Activated T-helper 2 cell treated with anti-CD3 and anti-CD28 coated beads, Interferon-gamma antibody, Interleukin-2, Interleukin-4, amounts not matched to agents 10 μg/mL and 5 μg/mL and 100 μg/mL, durations not matched to agents 14 hours and 24 hours and 36 hours (primary cell): ENCODE measurements at regions not wholly inside any gene's neighbourhood (a gene's known extent, or its start where the extent isn't known, plus 50 kb on each side); places are given as distances from the start of the nearest gene placed in this dataset.

Experiments
- DNase-seq: peaks from one replicate; pipeline ENCODE4 v3.0.0; 2021; ENCODE audit warnings: low spot score
- H3K27ac Mint-ChIP-seq: one replicate; pipeline ENCODE4 v1.8.0; 2021; ENCODE audit warnings: mixed read lengths
- H3K27me3 Mint-ChIP-seq: one replicate; pipeline ENCODE4 v1.8.0; 2021; ENCODE audit warnings: low read depth, mixed read lengths
- H3K36me3 Mint-ChIP-seq: one replicate; pipeline ENCODE4 v1.8.0; 2021; ENCODE audit warnings: low read depth, mixed read lengths
- H3K4me1 Mint-ChIP-seq: one replicate; pipeline ENCODE4 v1.8.0; 2021; ENCODE audit warnings: low read depth, mixed read lengths
- H3K4me3 Mint-ChIP-seq: one replicate; pipeline ENCODE4 v1.8.0; 2021; ENCODE audit warnings: low read depth, mild to moderate bottlenecking, moderate library complexity, mixed read lengths
- H3K9me3 Mint-ChIP-seq: one replicate; pipeline ENCODE4 v1.8.0; 2021; ENCODE audit warnings: mixed read lengths
- intact Hi-C: fragments of 100-400 bp; cut with micrococcal nuclease; formaldehyde crosslinking; loops from one replicate; pipeline ENCODE4 v1.15.1; 2023

GRCh38 chr5:101950019-101950418, 346.1 kb downstream of the SLCO4C1 start:
- intact Hi-C loops = no loop called here
- no peak for DNase-seq

DNA sequence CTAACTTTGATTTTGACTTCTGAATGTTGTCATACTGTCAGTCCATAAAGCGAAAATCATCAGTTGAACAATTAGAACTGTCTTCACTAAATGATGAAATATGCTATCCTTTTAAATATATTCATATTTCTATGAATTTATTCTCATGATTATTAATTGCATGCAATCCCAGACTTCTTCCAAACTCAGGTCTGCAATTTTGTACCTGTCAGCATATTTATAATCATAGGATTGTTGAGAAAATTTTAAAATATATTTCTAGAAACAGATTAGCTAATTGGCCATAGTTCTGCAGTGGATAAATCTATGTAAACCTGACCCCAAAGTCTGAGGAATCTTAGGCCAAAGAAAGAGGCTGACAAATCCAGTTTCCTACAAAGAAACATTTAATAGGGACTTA, 347.5 kb downstream of the SLCO4C1 start:
- peaks cover 3% of the 10 kb centered on the region for H3K4me1 Mint-ChIP-seq
- no peak overlapping the region for H3K27ac Mint-ChIP-seq
- no peaks in the 10 kb centered on the region for H3K36me3 Mint-ChIP-seq
- H3K9me3 Mint-ChIP-seq = no peaks in the 10 kb centered on the region
- intact Hi-C loops = no loop called here
- H3K27me3 Mint-ChIP-seq = no peaks in the 10 kb centered on the region
- no peak for DNase-seq
- no peak overlapping the region for H3K4me3 Mint-ChIP-seq

More at GRCh38 chr5:101950019-101950418, 346.1 kb downstream of the SLCO4C1 start:
- Mint-ChIP-seq H3K27me3 (no peaks in the 10 kb centered on the region), H3K9me3 (no peaks in the 10 kb centered on the region), H3K36me3 (no peaks in the 10 kb centered on the region), H3K4me1 (no peaks in the 10 kb centered on the region), H3K4me3 (no peak overlapping the region), H3K27ac (no peak overlapping the region)

GRCh38 chr5:101943784-101944183, 352.3 kb downstream of the SLCO4C1 start:
- H3K36me3 Mint-ChIP-seq = no peaks in the 10 kb centered on the region
- intact Hi-C loops = loop anchor here (2.0 kb wide), 1 partner anchor 209 kb away; no protein-coding TSS in a partner anchor
- H3K4me3 Mint-ChIP-seq = no peak overlapping the region
- no peak for DNase-seq
- no peaks in the 10 kb centered on the region for H3K9me3 Mint-ChIP-seq
- H3K4me1 Mint-ChIP-seq = peaks cover 4% of the 10 kb centered on the region
- H3K27ac Mint-ChIP-seq = no peak overlapping the region
- H3K27me3 Mint-ChIP-seq = no peaks in the 10 kb centered on the region

DNA sequence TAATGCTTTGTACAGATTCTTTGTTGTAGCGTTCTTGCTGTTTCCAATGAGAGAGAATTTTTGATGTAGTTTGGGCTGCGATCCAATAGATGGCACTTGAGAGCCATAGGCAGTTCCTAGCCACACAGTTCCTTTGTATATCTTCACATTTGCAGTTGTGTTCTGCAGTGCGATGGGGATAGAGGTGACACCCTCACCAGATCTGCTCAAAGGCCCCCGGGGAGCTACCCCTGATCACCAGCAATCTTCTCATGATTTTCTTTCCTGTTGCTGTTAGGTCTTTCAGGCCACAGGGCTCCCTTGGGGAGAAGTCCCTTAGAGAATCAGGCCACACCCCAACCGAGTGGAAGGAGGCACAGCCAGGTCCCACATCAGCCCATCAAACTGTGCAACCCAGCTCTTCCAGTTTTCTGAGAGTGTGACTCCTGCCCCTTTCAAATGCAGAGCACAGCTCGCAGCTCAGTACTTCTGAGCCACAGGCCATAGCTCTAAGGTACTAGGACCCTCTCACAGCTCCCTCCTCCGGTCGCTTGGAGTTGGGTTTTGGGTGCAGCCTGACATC, 353.7 kb downstream of the SLCO4C1 start:
- Mint-ChIP-seq H3K27ac (no peak overlapping the region), H3K4me1 (peaks cover 4% of the 10 kb centered on the region), H3K4me3 (no peak overlapping the region), H3K27me3 (no peaks in the 10 kb centered on the region), H3K9me3 (no peaks in the 10 kb centered on the region), H3K36me3 (no peaks in the 10 kb centered on the region)
- intact Hi-C loops = loop anchor here (1.0 to 2.0 kb wide), 3 partner anchors 35 to 281 kb away; no protein-coding TSS in a partner anchor
- DNase-seq = no peak

DNA sequence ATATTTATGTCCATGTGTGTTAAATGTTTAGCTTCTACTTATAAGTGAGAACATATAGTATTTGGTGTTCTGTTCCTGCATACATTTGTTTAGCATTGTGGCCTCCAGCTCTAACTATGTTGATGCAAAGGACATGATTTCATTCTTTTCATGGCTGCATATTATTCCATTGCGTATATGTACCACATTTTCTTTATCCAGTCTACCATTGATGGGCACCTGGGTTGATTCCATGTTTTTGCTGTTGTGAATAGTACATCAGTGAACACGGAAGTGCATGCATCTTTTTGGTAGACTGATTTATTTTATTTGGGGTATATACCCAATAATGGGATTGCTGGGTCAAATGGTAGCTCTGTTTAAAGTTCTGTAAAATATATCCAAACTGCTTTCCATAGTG, 359.0 kb downstream of the SLCO4C1 start:
- intact Hi-C loops = no loop called here

DNA sequence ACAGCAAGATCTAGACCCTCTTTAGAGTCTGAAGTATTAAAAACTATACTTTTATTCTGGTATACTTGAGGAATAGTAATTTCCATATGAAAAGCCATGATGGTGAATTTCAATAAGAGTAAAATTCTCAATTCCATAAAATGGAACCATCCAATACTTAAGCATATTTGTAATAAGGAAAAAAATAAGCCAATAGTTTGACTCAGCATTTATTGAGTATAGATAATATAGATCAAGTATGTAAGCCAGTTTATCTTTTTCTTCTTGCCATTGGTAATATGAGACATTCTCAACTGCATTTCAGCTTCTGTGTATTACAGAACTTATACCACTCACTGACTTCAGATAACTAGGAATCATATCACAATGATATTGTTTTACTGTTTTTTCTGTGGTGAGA, 361.0 kb downstream of the SLCO4C1 start:
- H3K9me3 Mint-ChIP-seq = no peaks in the 10 kb centered on the region
- H3K27me3 Mint-ChIP-seq = no peaks in the 10 kb centered on the region
- no peak overlapping the region for H3K4me3 Mint-ChIP-seq
- no peaks in the 10 kb centered on the region for H3K4me1 Mint-ChIP-seq
- no peak for DNase-seq
- H3K27ac Mint-ChIP-seq = no peak overlapping the region
- intact Hi-C loops = no loop called here
- H3K36me3 Mint-ChIP-seq = no peaks in the 10 kb centered on the region

More for the DNA sequence above, 359.0 kb downstream of the SLCO4C1 start:
- H3K4me3 Mint-ChIP-seq = no peak overlapping the region
- H3K9me3 Mint-ChIP-seq = no peaks in the 10 kb centered on the region
- no peaks in the 10 kb centered on the region for H3K27me3 Mint-ChIP-seq
- no peak overlapping the region for H3K27ac Mint-ChIP-seq
- no peaks in the 10 kb centered on the region for H3K36me3 Mint-ChIP-seq
- no peaks in the 10 kb centered on the region for H3K4me1 Mint-ChIP-seq
- no peak for DNase-seq

DNA sequence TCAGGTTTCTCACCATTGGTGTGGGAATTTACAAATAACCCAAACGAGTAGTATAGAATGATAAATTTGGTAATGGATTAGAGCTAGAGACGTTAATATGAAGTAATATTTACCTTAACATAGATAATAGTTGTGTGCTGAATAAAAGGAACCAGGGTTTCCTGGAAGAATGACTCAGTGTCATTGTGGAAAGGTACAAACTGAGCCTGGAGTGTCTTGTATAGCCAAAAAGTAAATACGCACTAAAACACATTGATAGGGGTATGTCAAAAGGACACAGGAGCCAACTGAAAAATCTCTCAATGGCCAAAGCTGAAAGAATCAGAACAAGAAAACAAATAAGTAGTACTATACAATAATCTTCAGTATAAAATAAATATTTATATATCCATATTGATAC, 363.5 kb downstream of the SLCO4C1 start:
- intact Hi-C loops = no loop called here
- Mint-ChIP-seq H3K4me1 (no peaks in the 10 kb centered on the region), H3K27ac (no peak overlapping the region), H3K27me3 (no peaks in the 10 kb centered on the region), H3K36me3 (no peaks in the 10 kb centered on the region), H3K4me3 (no peak overlapping the region), H3K9me3 (no peaks in the 10 kb centered on the region)
- no peak for DNase-seq

DNA sequence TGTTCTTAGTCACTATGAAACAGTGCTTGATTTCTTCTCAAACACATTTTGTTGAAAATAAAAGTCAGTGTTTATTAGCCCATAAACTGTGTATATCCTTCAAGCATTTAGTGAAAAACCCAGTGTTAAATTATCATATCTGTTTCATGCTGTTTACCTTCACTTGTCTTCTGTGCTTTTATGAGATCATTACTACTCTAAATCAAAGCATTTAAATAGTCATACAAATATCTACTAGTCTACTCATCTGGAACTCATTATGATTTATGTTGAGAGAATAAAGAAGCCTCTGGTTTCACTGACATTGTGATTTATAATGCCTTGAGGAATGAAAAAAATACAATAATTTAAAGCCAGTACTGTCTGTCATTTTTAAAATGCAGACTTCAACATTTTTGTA, 366.5 kb downstream of the SLCO4C1 start:
- DNase-seq = no peak
- H3K4me1 Mint-ChIP-seq = no peaks in the 10 kb centered on the region
- H3K36me3 Mint-ChIP-seq = no peaks in the 10 kb centered on the region
- no peaks in the 10 kb centered on the region for H3K9me3 Mint-ChIP-seq
- H3K4me3 Mint-ChIP-seq = no peak overlapping the region
- H3K27me3 Mint-ChIP-seq = no peaks in the 10 kb centered on the region
- no peak overlapping the region for H3K27ac Mint-ChIP-seq
- intact Hi-C loops = no loop called here

DNA sequence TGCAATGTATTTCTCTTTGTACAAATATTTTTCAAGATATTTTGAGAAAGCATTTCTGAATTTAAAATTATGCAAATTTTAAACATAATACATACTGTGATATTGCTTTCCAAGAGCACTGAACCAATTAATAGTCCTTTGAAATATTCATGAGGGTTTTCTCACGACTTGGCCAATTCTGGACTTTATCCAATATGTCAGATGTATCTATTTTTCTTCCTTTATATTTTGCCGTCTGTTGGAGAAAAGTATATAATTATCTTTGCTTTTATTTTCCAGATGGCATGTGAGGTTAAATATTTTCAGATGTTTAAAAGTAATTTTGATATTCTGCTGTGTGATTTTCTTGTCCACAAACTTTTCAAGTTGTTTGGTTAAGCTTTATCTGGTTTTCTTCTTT, 378.9 kb downstream of the SLCO4C1 start:
- intact Hi-C loops = no loop called here
- no peak overlapping the region for H3K4me3 Mint-ChIP-seq
- no peaks in the 10 kb centered on the region for H3K4me1 Mint-ChIP-seq
- no peaks in the 10 kb centered on the region for H3K9me3 Mint-ChIP-seq
- DNase-seq = no peak
- H3K27ac Mint-ChIP-seq = no peak overlapping the region
- no peaks in the 10 kb centered on the region for H3K27me3 Mint-ChIP-seq
- no peaks in the 10 kb centered on the region for H3K36me3 Mint-ChIP-seq

DNA sequence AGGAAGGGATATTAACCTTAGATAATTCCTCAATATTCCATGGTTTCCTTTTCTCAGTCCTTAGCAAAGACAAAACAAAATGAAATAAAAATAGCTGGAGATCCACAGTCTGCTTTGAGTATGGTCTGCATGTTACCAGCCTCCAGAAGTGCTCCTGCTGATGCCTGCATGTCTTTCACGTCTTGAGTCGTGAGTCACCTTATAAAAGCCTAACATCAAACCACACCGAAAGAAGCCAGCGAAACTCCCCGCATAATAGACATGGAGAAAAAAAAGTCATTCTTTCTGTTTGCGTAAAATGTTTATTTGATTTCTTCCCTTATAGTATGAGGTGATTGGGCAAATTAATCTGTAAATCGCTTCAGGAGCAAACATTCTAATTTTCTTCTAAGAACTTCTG, 380.5 kb downstream of the SLCO4C1 start:
- no peaks in the 10 kb centered on the region for H3K36me3 Mint-ChIP-seq
- H3K27ac Mint-ChIP-seq = no peak overlapping the region
- H3K4me3 Mint-ChIP-seq = no peak overlapping the region
- H3K27me3 Mint-ChIP-seq = no peaks in the 10 kb centered on the region
- no peak for DNase-seq
- intact Hi-C loops = no loop called here
- no peaks in the 10 kb centered on the region for H3K9me3 Mint-ChIP-seq
- no peaks in the 10 kb centered on the region for H3K4me1 Mint-ChIP-seq

- DNase-seq = no peak
- Mint-ChIP-seq H3K9me3 (no peaks in the 10 kb centered on the region), H3K27me3 (no peaks in the 10 kb centered on the region), H3K27ac (no peak overlapping the region), H3K4me1 (no peaks in the 10 kb centered on the region), H3K4me3 (no peak overlapping the region), H3K36me3 (no peaks in the 10 kb centered on the region)
- intact Hi-C loops = no loop called here
Measured at GRCh38 chr5:101904736-101905135, 391.3 kb downstream of the SLCO4C1 start.

GRCh38 chr5:101897914-101898313, 398.2 kb downstream of the SLCO4C1 start:
- Mint-ChIP-seq H3K4me1 (no peaks in the 10 kb centered on the region), H3K9me3 (no peaks in the 10 kb centered on the region), H3K27ac (no peak overlapping the region)

GRCh38 chr5:101894985-101895384, 401.1 kb downstream of the SLCO4C1 start:
- no peaks in the 10 kb centered on the region for H3K27me3 Mint-ChIP-seq
- no peak overlapping the region for H3K27ac Mint-ChIP-seq
- H3K4me3 Mint-ChIP-seq = no peak overlapping the region
- H3K9me3 Mint-ChIP-seq = no peaks in the 10 kb centered on the region
- no peaks in the 10 kb centered on the region for H3K4me1 Mint-ChIP-seq
- intact Hi-C loops = no loop called here
- no peaks in the 10 kb centered on the region for H3K36me3 Mint-ChIP-seq
- DNase-seq = no peak

More at GRCh38 chr5:101897914-101898313, 398.2 kb downstream of the SLCO4C1 start:
- intact Hi-C loops = no loop called here
- Mint-ChIP-seq H3K27me3 (no peaks in the 10 kb centered on the region), H3K4me3 (no peak overlapping the region), H3K36me3 (no peaks in the 10 kb centered on the region)
- no peak for DNase-seq

DNA sequence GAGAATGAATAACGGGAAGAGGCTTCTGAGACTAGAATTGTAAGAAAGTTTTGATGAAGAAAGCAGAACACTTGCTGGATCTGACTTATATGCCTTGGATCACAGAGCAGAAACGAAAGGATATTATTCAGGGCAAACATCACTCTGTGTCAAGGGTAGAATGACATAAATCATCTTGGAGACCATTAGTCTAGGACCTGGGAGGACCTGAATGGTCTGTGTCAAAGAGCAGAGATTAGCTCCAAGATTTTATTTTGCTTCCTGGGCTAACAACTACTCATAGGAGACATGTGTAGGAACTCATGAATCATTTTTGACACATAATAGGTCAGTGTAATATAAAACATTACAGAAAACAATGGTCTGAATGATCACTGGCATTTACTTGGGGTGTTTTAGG, 417.9 kb downstream of the SLCO4C1 start:
- Mint-ChIP-seq H3K9me3 (no peaks in the 10 kb centered on the region), H3K27me3 (no peaks in the 10 kb centered on the region), H3K4me1 (no peaks in the 10 kb centered on the region), H3K36me3 (no peaks in the 10 kb centered on the region), H3K4me3 (no peak overlapping the region), H3K27ac (no peak overlapping the region)
- DNase-seq = no peak
- intact Hi-C loops = no loop called here
